ENCODE measurements at regions not wholly inside any gene's neighbourhood (a gene's known extent, or its start where the extent isn't known, plus 50 kb on each side); places are given as distances from the start of the nearest gene placed in this dataset.
"Not testable (repeated sequence)": the region's sequence is repeated elsewhere in the genome, so short reads cannot be mapped to it uniquely, and the experiment has no call there.

DNA sequence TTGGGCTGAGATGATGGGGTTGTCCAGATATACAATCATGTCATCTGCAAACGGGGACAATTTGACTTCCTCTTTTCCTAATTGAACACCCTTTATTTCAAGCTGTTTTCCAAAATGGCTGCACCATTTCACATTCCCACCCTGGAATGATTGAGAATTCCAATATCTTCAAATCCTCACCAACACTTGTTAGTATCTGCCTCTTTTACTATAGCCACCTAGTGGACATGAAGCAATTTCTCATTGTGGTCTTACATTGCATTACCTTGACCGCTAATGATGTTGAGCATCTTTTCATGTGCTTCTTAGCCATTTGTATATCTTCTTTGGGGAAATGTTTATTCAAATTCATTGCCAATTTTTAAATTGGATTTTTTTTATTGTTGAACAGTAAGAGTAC lies 364.8 kb downstream of the SMARCA1 start:
- DNase-seq = no peak

DNA sequence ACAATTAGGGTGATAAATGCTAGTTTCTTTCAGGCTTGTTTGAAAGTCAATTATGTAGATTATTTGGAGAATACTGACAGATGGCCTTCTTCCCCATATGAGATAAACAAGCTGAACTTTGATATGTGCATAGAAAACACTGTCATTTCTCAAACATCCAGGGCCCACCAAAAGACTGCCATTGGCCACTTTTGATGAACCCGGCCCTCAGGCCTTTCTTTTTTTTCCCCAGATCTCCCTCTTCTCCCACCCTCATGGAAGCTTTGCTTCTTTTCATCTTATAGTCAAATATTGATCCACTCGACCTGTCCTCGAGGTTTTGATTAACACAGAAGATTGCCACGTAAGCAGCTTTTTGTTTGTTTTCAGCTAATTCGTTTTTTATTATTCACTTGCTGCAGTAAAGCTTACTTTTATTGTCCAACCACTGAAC lies 377.4 kb downstream of the SMARCA1 start:
- DNase-seq = no peak

DNA sequence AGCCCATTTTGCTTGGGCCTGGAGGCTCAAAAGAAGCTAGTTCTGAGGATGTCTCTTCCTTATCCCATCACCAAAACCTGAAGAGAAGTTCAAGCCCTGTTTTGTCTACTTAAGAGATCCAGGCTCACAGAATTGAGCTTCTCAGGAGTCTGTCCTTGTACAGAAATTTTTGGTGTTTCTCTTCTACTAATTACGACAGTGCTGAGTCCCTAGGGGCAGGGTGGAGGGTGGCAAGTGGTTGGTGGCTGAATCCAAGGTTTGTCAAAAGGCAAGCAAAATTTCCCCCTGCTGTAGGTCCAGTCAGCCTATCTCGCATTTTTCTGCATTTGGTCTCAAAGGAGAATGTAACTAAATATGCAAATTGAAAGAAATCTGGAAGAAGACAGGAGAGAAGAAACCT lies 377.9 kb downstream of the SMARCA1 start:
- no peak for DNase-seq

DNA sequence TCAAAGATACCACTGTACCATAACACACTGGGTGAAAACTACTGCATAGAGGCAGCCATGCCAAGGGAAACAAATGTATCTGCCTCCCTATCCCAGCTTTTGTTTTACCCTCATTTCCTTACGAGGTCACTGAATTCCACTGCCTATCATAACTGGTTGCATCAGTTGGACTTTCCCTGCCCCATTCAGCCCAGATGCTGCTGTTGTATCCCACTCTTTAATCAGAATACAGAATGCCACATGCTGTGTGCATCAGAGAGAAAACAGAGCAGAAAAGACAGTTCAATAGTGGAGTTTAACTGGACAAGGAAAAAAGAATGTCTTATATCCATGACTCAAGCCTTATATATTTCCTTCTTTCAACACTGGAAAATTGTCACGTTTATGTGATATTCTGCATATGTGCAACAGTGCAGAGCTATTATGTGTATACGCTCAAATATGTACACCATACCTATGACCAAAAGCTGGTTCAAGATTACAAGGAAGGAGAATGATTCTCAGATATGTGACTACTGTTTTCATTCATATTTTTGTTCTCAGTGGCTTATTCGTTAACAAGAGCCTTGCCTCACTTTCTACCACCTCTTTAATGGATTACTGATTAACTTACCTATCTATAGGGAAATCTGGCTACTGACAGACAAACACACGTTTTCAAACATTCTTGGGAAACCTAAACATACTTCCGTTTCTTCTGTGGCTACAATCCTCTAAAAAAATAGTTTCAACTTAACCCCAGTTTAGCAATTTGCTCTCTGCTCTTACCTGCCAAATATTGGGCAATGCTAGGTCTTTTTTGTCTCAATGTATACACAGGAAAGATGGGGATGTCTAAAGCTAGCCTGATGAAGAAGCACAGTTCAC lies 378.9 kb downstream of the SMARCA1 start:
- no peak for DNase-seq

DNA sequence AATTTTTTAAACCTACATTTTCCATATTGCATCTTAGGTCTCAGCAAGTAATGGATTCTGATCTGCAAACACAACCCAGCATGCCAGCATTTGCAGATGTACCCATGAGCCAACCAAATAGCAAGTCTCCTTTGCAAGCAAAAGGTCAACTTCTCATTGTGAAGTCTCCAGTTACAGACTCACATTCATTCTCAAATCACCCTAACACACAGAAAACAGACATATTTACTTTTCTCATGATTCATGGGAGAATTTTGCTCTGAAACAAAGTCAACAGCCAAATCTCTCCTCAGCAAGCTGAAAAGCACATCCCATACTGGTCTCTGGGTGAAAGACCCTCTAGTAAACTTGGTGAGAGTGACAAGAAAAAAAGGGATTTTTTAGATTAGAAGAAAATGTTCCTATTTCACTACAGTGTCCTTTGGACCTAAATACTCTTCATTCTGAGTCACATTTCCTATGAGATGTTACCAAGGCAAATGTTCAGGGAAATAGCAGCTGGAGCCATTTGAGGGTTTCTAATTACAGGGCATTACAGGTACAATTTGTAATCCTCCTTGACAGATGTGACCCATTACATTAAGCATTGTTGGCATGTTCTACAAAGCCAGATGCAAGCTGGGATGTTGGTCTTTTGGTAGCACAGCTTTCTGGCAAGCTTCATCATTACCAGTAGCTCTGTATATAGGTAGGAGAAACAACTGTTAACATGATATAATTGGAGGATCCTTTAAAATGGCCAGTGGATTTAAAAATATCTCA lies 383.3 kb downstream of the SMARCA1 start:
- no peak for DNase-seq

DNA sequence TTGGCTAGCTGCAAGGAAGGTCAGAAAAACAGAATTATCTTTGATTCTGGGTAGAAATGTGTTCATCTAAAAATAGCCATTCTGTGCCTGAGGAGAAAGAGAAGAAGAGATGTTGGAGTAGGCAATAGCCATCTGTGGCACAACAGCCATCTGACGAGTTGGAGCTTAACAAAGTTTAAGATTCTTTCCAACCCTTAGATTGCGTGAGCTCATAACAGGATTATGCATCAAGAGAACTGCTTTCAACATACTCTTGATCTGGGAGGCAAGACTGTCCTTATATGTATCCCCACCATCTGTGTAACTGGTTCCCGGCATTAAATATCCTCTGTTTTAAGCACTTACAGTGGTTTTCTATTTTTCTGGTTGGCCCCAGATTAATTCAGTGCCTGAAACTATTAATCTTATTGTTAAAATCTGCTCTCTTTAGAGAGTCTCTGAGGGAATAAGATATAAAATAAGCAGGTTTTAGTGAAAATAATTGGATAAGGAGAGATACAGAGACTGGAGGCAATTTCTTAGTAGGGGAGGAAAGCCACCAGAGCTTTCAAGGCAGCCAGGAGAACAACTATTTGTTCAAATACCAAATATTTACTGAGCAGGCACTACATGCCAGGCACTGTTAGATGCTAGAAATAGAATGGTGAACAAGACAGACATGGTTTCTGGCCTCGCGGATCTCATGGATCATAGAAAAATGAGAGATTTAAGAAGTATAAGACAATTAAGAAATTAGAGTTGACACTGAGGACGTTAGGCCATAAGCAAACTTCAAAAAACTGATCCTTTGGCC lies 398.0 kb downstream of the SMARCA1 start:
- DNase-seq = no peak

DNA sequence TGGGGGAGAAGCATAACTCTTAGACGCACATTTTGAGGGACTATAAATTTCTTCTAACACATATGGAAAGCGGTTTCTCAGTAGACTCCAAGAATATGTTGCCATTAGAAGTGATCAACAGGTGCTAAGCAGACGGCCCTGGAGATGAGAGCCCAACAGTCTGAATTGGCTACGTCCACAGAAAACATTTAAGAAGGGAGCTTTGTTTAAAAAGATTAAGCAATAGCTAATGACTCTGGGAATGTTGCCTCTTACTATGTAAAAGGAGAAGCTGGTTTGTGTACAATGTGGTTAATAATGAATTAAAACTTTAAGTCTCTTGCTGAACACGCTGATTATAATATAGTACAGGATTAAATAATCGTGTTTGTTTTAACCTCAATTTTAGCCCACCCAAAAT lies 399.5 kb downstream of the SMARCA1 start:
- no peak for DNase-seq

DNA sequence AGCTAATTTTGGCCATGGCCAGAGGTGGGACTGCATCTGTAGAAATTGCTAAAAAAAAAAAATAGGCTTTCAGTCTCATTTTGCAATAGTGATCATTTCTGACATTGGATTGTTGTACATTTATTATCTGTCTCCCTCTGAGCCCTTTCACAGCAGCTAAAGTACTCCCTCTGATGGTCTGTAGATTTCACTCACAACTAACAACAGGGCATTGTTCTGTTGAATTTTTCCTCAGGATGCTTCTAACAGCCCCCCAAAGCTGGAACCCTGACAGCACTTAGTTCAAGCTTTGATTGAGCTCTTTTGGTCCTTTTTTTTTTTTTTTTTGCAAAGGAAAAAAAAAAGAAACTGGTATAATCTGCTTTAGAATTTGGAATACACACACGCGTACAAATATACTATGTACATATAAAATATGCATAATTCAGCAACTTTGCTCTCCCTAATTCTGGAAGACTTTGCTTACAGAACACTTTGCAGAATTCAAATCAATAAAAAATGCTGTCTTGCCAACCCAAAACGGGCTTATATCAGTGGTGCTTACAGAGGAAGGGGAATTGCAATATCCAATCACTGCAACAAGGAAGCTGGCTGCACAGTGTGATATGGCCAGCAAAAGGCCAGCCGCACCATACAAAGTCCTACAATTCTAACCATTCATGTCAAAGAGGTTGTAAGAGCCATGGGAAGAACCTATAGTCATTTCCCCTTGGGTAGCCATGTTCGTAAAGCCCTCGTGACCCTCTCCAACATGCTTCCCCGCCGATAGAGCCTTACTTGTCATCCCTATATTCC lies 406.4 kb downstream of the SMARCA1 start:
- DNase-seq = no peak

DNA sequence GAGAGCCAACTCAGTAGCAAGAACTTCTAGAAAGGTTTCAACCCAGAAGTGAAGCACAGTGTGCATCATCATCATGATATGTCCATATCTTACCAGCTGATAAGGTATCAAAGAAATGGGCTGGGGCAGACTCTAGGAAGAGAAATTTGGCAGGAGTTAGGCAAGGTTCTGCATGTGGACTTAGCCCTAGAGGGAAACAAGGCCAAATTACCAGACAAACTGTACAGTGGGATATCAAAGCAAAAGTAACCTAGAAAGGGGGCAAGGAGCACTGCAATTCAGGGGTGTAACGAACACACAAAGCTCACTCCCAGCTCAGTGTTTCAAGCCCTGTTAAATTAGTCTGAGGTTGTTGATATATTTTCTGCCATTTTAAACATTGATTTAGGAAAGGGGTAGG lies 407.4 kb downstream of the SMARCA1 start:
- no peak for DNase-seq

DNA sequence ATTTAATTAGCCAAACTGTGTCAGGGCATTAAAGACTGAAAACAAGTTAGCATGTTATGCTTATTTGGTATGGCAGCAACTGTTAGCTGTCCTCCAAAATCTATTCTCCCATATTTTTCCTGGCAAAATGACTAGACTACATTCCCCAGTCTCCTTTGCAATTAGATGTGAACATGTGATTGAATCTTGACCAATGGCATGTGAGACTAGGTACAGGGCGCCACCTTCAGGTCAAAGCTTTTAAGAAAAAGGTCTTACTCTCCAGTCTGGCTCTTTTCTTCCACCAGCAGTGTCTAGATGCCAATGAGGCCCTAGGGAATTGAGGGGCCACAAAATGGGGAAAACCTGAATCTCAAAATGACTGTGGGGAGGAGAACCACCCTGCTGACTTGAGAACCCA lies 408.2 kb downstream of the SMARCA1 start:
- peak; percentile 17 for DNase-seq

DNA sequence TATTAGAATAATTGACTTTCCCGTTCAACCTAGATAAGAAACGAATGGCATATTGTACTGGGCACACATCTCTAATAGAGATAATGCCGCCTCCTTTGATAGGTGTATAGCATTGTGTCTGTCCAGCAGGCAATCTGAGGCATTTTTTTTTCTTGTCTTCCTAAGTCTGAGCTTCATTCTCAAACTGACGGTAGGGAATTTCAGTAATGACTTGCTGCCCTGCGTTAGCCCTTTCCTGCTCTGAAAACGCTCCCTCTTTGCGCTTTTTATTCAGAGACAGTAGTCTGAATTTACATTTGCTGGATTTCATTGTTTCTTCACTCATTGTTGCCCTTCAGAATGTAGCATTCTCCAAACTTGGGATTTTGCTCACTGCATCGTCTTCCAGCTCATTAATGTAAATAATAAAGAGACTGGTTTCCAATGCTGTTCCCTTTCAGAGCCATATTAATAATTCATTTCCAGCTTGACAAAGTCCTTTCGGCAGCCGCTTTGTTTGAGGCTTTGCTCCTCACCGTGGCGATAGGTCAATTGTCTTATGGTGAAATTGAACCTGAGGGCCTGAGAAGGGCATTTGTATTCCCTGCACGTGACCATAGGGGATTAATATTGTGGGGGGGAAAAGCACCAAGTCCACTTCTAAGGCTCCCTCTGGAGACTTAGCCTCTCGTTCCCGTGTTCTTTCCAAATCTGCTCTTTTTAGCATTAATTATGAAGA lies 412.1 kb downstream of the SMARCA1 start:
- no peak for DNase-seq

DNA sequence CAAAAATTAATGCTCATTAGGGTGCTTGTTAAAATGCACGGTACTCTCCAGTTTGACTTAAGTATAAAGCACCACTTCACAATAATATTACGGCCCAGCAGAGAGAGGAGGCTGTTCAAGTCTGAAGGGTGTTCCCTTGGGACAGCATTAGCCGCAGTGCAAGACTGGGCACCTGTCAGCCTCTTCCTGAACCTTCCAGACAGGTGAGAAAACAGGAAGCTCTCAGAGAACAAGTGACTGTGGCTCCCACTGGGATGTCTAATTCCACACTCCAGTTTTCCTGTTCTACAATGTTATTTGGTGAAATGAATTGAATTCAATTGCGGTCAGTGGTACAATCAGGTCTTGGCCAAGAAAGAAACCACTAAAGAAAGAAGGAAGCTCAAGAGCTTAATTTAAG lies 414.4 kb downstream of the SMARCA1 start:
- DNase-seq = no peak

DNA sequence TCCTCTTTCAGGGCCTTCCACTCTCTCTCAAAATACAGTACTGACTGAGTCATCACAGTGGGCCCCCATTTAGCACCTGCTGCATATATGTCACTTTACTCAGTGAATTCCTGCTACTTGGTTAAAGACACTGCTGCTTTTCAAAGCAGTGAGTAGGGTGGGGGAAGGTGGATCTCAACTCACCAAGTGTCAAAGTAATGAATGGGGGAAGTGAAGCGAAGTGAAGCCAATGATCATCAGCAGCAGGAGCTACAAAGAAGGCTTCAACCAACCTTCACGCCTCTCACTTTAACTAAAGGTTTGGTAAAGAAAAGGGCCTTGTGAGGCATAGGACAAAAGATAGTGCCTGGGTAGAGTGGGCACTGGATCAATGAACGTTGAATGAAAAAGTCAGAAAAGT lies 424.1 kb downstream of the SMARCA1 start:
- DNase-seq = no peak

DNA sequence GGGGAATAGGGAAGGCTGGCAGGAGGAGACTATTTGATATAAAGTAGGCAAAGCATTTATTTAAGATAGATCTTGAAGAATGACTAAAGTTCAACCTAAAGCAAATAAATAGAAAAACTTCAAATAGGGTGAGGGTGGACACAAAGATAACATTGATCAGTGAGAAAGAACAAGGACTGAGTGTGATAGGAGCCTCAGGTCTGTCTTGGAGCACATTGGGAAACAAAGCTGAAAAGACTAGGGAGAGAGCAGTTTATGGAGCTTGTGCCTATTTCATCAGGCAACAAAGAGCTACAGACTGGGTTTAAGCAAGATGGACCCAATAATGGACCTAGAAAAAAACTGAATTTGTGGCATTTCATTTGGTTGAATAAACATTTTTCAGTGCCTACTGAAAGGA lies 425.6 kb downstream of the SMARCA1 start:
- no peak for DNase-seq

DNA sequence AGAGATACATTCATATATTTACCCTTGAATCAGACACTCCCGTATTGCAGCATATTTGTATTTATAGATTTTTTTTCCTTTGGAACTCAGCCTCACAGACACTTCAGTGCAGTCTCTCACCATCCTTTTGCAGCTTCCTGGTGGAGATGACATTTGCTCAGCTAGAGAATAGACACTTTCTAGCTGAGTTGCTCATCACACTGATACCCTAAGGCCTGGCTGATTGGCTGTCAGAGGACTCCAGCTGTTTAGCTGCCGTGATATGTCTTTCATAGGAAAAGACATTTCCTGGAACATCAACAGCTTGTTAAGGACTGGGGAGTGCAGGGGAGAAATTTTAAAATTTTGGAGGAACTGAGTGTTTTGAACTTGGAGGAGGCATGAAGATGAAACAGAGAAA lies 429.6 kb downstream of the SMARCA1 start:
- DNase-seq = no peak

DNA sequence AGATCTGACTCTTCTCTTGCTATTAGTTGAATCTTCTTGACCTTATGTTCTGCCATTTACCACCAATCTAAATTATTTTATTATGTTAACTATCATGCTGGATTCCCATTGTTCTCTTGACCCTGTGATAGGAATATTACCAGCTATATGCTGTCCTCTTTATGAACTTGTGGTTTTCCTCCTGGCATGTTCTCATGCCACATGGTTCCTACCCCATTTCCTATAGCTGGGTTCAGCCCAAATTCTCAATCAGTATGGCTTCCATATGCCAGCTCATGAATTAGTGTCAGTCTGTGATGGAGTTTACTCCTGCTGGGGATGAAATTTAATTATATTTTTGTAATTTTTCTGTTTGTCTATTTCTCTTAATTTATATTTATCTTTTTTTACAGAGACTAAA lies 430.5 kb downstream of the SMARCA1 start:
- no peak for DNase-seq

DNA sequence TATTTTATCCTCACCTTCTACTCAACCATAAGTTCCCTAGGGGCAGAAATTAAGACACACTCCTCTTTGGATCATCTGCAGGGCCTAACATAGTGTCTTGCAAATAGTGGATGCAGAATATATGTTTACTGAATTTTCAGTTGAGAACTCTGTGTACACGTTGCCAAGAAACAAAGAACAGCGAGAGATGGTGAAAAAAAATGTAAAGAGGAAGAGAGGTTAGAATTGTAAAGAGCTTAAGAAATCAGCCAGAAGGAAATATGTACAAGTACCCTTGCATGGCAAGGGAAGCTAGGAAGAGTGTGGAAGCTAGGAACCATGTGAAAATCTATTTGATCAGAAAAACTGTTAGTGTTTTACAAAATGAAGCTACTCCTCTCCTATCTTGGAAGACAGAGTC lies 431.0 kb downstream of the SMARCA1 start:
- no peak for DNase-seq

DNA sequence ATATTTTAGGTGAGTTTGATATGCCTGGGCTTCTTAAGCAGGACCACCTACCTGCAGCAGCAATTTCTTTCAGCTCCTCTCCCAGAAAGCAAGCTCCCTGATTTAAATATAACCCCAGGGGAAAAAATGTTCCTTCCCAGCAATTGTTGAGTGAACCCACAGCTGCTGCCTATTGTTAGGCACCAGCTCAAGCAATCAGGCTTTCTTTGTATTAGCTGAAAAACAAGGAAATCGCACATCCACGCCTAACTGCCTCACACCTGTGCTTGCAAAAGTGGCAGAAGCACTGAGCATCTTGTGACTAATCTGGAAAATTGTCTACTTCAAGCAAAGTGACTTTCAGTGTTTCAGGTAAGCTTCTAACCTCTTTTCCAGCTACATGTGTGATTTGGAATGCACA lies 432.2 kb downstream of the SMARCA1 start:
- DNase-seq = no peak

DNA sequence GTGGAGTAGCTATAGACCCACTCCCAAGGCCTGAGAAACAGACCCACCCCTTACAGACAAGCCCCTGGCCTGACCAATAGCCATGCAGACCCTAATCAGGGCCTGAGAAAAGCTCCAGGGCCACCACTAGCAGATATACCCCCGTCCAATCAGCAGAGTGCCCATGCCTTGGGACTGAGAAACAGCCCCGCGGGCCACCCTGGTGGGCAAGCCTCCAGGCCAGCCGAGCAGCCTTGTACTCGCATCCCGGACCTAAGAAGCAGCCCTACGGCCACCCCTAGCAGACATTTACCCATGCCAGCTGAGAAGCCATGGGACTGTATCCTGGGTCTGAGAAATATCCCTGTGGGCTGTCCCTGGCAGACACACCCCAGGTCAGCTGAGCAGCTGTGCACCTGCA lies 436.5 kb downstream of the SMARCA1 start:
- no peak for DNase-seq

DNA sequence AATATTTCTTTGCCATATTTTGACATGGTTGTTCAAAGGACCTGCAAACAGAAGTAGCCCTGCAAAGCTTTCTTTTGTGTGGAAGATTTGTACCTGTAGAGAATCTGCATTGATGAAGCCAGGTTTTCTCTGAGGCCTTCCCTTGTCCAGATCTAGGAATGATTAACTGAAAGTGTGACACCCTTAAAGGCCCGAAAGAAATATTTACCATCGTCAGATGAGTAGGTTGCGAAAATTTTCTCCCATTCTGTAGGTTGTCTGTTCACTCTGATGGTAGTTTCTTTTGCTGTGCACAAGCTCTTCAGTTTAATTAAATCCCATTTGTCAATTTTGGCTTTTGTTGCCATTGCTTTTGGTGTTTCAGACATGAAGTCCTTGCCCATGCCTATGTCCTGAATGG lies 439.0 kb downstream of the SMARCA1 start:
- not testable (repeated sequence) for DNase-seq

DNA sequence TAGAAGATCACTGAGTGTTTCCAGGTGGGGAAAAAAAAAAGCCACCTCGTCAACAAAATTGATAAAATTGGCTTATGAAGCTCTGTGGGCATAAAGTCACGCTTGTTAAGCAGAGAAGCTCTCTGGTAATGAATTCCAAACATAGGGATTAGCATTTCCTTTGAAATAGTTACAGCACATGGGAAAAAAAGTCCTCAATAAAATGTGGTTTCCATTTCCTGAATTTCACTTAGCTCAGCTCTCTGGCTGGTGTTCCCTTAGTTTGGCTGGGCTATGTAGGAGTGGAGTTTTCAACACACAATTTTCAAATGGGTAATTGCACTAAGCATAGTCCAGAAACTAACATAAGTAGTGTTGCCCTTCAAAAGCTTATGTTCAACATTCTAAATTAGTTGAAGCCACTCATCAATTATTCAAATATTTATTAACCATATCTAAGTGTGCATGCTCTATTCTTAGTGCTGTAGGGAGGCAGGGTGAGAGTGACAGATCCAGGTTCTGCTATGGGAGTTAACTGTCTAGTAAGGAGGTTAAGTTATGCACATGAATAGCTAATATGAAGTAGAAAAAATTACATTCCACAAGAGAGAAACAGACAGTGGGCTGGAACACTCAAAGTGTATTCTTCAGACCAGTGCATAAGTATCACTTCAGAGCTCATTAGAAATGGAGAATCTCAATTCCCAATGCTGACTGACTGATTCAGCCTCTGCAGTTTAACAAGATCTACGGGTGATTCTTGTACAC lies 445.7 kb downstream of the SMARCA1 start:
- DNase-seq = no peak
